HG02571 (cell line): ENCODE measurements at regions not wholly inside any gene's neighbourhood (a gene's known extent, or its start where the extent isn't known, plus 50 kb on each side); places are given as distances from the start of the nearest gene placed in this dataset.

ENCODE experiments used
- ATAC-seq: cut with Tn5 transposase; IDR thresholded peaks from one replicate; pipeline ENCODE4 v1.9.1; 2021; ENCODE audit warnings: mild to moderate bottlenecking, moderate library complexity; ENCODE audit not compliant: unreplicated experiment

GRCh38 chr10:52644373-52645186, 128.0 kb downstream of the MBL2 start:
- ATAC-seq = peak; percentile 66

GRCh38 chr10:52645187-52645758, 127.3 kb downstream of the MBL2 start:
- ATAC-seq = no peak

DNA sequence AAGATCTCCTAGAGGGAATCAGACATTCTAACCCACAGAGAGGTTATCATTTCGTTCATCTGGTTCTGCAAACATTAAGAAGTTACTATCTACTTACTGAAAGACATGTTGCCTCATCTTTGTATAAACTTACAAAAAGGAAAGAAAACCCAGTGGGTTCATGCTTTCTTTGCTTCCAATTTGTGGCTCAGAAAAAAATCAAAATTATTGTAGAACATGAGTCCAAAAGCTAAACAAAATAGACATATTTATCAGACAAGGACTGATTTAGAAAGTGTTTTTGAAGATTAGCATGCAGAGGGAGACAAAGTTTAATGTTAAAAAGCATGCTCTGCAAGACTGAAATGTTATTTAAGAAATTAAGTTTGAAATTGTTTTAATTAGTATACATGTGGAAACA, 123.1 kb downstream of the MBL2 start:
- no peak for ATAC-seq

- ATAC-seq = no peak
These were observed 121.7 kb downstream of the MBL2 start for GRCh38 chr10:52650873-52651272.

DNA sequence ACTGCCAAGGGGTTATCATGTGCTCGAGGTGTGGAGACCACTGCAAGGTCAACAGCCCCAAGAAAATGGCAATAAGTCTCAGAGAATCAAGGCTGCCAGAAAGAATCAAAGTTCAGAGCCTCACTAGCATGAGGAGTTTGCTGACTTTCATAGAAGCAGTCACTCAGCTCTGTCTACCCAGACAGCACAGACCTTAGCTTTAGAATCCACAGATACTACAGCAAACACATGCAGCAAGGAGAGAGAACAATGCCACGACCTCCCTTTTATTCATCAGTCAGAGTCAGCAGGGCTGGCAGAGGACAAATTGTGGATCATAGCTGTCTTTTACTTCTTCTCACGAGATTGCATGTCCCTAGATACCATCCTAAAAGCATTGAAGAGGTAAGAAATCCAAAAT, 121.3 kb downstream of the MBL2 start:
- ATAC-seq = no peak

- ATAC-seq = no peak
These were observed 119.9 kb downstream of the MBL2 start for GRCh38 chr10:52652431-52653262.

DNA sequence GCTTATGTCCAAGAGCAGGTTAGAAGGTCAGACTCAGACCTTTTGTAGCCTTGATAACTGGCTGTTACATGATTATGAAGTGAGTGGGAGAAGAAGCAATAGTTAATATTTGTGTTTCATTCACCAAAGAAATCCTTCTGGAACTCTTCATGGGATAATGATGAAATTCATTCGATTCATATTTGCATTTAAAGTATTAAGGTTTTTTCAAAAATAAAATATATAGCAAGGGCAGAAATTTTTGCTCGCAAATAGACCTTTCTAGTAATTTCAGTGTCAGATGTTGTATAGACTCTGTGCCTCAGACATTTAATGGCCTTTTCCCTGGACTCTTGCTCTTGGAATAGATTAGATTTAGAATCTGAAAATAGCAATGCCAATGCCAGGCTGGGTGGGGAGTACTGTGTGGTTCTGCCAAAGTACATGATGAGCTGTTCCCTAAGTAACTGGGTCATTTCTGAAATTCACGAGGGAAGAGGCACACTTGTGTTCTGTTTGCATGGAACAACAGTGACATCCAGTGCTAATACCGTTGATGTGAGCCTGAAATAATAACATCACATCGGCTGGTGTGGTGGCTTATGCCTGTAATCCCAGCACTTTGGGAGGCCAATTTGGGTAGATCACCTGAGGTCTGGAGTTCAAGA, 119.2 kb downstream of the MBL2 start:
- ATAC-seq = no peak

DNA sequence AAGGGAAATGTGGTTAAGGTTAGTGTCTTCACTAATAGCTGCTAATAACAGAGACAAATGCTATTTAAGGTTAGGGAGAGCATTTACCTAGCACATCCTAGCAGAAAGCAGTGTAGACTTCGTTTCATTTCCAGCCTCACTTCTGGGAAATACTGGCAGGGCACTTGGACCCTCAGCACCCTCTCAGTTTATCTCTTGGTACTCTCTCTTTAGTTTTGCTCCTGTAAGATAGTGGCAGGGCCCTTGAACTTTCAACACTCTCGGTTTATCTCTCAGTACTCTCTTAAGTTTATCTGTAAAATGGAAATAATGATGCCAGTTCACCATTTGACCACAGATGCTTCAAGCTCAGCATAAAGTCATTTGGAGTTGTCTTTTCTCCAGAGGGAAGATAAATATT, 118.4 kb downstream of the MBL2 start:
- ATAC-seq = no peak

DNA sequence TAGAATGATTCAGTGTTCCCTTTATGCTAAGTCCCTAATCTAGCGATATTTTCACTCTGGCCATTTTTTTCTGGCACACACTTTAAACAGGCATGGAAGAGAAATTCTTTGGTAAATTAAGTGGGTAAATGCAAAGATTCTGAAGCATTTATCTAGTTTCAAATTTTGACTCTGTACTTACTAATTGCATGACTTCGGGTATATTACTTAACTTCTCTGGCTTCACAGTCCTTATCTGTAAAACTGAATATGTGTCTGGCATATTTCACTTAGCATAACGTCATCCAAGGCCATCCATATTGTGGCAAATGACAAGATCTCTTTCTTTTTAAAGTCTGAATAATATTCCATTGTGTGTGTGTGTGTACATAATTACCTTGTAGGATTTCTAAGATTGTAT, 114.5 kb downstream of the MBL2 start:
- ATAC-seq = no peak

GRCh38 chr10:52659085-52659484, 113.5 kb downstream of the MBL2 start:
- ATAC-seq = no peak

- no peak for ATAC-seq
These were observed 110.3 kb downstream of the MBL2 start for GRCh38 chr10:52662256-52662655.

DNA sequence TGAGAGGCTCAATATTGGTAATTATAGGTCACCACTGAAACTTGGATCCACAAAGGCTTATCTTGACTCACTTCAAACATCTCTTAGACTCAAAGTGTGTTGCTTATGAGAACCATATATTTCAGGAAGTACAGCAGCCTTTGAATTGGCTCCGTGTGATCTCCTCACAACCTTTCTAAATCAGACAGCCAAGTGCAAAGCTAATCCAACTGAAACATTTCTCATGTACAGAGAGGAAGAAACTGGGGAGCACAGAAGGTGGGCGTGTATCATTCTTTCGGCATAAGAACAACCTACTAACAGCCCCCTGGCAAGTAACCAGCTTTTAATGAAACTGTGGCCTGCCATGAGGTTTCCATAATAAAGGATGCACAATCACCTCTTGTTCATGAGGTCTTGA, 109.4 kb downstream of the MBL2 start:
- no peak for ATAC-seq

- ATAC-seq = no peak
These were observed 108.0 kb downstream of the MBL2 start for GRCh38 chr10:52664629-52665028.

DNA sequence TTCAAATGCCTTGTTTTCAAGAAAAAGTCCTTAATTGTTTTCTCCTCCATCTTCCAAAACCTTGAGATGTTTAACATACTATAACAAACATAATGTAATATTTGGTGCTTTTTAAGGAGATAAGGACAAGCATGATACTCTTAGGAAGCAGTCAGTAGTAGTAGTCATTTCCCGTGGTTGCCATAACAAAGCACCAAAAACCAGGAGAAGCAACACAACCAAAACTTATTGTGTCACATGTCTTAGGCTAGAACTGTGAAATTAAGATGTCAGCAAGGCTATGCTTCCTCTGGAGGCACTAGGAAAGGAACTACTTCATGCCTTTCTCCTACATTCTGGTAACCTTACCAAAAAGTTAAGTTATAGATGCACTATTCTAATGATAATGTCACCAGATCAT, 106.8 kb downstream of the MBL2 start:
- no peak for ATAC-seq

GRCh38 chr10:52666931-52667330, 105.7 kb downstream of the MBL2 start:
- no peak for ATAC-seq

DNA sequence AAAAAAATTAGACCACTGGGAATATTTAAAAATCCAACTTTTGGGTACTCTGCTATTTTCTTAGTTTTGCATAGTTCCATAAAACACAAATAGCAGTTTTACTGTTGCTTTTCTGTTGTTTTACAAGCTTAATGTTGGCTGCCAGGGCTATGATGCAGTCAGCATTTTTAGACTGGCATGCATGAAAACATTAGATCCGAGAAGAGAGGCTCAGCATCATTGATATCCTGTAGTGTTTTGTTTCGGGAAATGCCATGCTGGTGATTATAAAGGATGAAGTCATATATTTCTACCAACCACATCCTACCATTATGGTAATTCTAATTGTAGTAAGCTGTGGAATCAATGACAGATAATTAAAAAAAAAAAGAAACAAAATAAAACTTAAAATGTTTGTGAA, 104.6 kb downstream of the MBL2 start:
- ATAC-seq = no peak

DNA sequence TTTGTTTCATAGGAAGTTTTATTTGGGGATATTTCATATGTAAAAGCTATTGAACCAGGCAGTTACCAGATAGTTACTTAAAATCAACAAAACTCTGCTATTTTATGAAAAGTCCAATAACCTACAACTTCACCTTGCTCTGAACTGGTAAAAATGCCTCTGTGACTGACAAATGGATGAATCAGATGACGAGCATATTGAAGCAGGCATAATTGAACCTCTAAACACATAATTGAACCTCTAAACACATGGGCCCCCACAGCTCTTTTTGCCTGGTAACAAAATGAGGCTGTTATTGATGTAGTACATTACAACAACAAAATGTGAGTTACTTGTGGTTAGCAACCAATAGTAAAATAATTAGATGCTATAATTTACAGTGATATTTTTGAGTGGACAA, 99.7 kb downstream of the MBL2 start:
- ATAC-seq = no peak

- ATAC-seq = no peak
These were observed 99.1 kb downstream of the MBL2 start for GRCh38 chr10:52673468-52673867.

GRCh38 chr10:52674474-52674873, 98.1 kb downstream of the MBL2 start:
- ATAC-seq = no peak

DNA sequence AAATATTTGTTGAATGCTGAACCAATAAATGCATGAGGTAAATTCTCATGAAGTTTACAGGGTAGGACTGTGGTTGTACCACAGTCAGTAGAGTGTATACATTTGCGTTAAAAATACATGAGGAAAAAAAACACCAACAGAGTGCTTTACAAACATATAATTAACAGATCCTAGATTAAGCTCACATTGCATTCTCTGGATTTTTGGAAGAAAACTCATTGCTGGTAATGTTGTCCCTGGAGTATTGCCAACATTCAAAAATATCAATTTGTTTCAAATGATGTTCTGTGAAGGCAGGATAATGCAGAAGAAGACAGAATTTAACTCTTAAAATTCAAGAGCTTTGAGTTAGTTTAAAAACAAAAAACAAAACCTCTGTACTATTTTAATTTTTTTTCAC, 95.5 kb downstream of the MBL2 start:
- ATAC-seq = no peak

DNA sequence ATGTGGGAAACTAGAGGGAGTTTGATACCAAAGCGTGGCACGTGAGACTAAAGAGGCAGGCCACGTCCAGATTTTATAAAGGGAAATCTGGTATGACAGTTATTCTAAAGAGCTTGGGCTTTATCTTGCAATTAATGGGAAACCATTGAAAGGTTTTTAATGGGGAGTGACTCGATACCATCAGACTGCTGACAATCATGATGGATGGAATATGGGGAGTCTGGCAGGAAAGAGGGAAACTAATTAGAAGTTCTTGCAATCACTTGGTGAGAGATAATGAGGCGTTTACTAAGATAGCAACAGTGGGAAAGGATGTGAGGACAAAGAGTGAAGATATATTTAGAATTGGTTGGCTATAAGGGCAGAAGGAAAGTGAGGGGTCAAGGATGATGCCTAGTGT, 94.0 kb downstream of the MBL2 start:
- no peak for ATAC-seq
